Stimulated activated naive CD8-positive, alpha-beta T cell treated with anti-CD3 and anti-CD28 coated beads, Interleukin-15, amount 100 ng/mL, for 72 hours (primary cell): ENCODE measurements at regions not wholly inside any gene's neighbourhood (a gene's known extent, or its start where the extent isn't known, plus 50 kb on each side); places are given as distances from the start of the nearest gene placed in this dataset.
"Not testable (repeated sequence)": the region's sequence is repeated elsewhere in the genome, so short reads cannot be mapped to it uniquely, and the experiment has no call there.

Experiments used
- ATAC-seq: fragments of 150-1000 bp; cut with Tn5 transposase; 2 replicates; pipeline ENCODE4 v1.10.0; 2021; ENCODE audit warnings: mild to moderate bottlenecking, moderate library complexity
- DNase-seq, 2 donors: peaks; one replicate each; pipeline ENCODE4 v3.0.0; 2021 to 2022
- H3K27ac Mint-ChIP-seq, 2 donors: one replicate each; pipeline ENCODE4 v1.8.0; 2022; ENCODE audit warnings: mild to moderate bottlenecking in 2 of 2, mixed read lengths in 2 of 2, moderate library complexity in 2 of 2
- H3K27me3 Mint-ChIP-seq: one replicate; pipeline ENCODE4 v1.8.0; 2022; ENCODE audit warnings: mixed read lengths
- H3K4me1 Mint-ChIP-seq: one replicate; pipeline ENCODE4 v1.8.0; 2022; ENCODE audit warnings: mild to moderate bottlenecking, mixed read lengths
- H3K4me3 Mint-ChIP-seq, 2 donors: one replicate each; pipeline ENCODE4 v1.8.0; 2022; ENCODE audit warnings: mild to moderate bottlenecking in 2 of 2, mixed read lengths in 2 of 2, moderate library complexity in 1 of 2
- H3K9me3 Mint-ChIP-seq, 2 donors: one replicate each; pipeline ENCODE4 v1.8.0; 2022; ENCODE audit warnings: mixed read lengths in 2 of 2

DNA sequence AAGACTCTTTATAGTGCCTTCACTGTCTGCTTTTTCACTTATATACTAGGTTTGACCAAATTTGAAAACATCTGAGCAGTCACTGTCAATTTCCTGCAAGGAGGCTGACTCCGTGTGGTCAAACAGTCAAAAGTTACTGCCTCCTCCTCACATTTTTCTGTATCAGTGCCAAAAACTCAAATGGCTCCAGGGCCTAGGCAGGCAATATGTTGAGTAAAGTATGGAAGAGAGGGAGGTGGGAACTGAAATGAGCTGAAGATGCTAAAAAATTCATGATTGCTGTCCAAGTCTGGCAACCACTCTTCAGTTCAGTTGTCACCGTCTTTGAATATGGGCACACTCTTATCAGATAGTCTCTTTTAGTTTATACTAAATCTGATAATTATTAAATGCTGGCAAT lies 551.6 kb downstream of the CCSER2 start:
- Mint-ChIP-seq H3K27ac (no peak overlapping the region), H3K4me1 (no peaks in the 10 kb centered on the region), H3K27me3 (no peaks in the 10 kb centered on the region), H3K9me3 (no peaks in the 10 kb centered on the region), H3K4me3 (no peak overlapping the region)
- no peak for DNase-seq
- no peak for ATAC-seq

- not testable (repeated sequence) for H3K4me3 Mint-ChIP-seq, H3K4me1 Mint-ChIP-seq, H3K9me3 Mint-ChIP-seq, H3K27ac Mint-ChIP-seq, ATAC-seq, H3K27me3 Mint-ChIP-seq, DNase-seq
Observed at GRCh38 chr10:84881696-84882095, 553.3 kb downstream of the CCSER2 start.

DNA sequence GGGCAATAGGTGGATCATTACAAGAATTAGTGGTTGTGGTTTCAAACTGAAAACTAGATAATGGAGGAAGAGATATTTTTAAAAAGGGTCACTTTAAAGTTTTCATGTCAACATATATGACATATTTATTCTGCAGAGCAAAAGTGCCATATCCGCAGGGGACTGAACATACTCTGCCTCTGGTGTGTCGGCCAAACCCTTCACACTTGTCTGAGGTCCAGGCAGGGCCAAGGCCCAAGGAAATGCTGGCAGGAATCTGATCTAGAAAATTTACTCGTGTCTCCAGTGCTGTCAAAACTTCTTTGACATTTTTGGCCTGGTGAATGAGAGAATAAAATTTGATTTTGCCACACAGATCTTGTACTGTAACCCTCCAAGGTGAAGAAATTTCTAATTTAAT lies 562.3 kb downstream of the CCSER2 start:
- H3K27ac Mint-ChIP-seq = no peak overlapping the region
- H3K4me3 Mint-ChIP-seq = no peak overlapping the region
- no peak for DNase-seq
- H3K27me3 Mint-ChIP-seq = no peaks in the 10 kb centered on the region
- no peaks in the 10 kb centered on the region for H3K9me3 Mint-ChIP-seq
- no peaks in the 10 kb centered on the region for H3K4me1 Mint-ChIP-seq
- ATAC-seq = no peak

- H3K27ac Mint-ChIP-seq = no peak overlapping the region
Observed at GRCh38 chr10:84891631-84892030, 563.2 kb downstream of the CCSER2 start.

DNA sequence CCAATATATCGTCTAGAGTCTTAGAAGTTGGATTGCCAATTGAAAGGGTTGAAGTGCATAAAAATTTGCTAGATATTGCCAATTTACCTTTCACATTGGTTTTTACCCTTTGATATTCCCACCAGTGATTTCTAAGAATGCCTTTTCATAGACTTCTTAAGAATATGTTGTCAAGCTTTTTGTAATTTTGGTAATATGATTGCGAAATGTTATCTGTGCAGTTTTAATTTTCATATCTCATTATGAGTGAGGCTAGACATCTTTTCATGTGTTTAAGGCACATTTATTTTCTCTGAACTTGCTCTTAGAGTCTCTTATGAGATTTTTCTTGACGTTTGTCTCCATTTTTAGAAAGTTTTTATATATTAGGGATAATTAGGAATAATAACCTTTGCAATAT lies 567.2 kb downstream of the CCSER2 start:
- Mint-ChIP-seq H3K9me3 (no peaks in the 10 kb centered on the region), H3K4me3 (no peak overlapping the region), H3K27ac (no peak overlapping the region), H3K27me3 (no peaks in the 10 kb centered on the region), H3K4me1 (no peaks in the 10 kb centered on the region)
- ATAC-seq = no peak
- no peak for DNase-seq

More at GRCh38 chr10:84891631-84892030, 563.2 kb downstream of the CCSER2 start:
- H3K27me3 Mint-ChIP-seq = no peaks in the 10 kb centered on the region
- H3K4me1 Mint-ChIP-seq = no peaks in the 10 kb centered on the region
- no peak for DNase-seq
- no peak overlapping the region for H3K4me3 Mint-ChIP-seq
- no peaks in the 10 kb centered on the region for H3K9me3 Mint-ChIP-seq
- no peak for ATAC-seq

GRCh38 chr10:84896909-84897308 lies 568.5 kb downstream of the CCSER2 start:
- Mint-ChIP-seq H3K27ac (no peak overlapping the region), H3K27me3 (no peaks in the 10 kb centered on the region)
- ATAC-seq = no peak

DNA sequence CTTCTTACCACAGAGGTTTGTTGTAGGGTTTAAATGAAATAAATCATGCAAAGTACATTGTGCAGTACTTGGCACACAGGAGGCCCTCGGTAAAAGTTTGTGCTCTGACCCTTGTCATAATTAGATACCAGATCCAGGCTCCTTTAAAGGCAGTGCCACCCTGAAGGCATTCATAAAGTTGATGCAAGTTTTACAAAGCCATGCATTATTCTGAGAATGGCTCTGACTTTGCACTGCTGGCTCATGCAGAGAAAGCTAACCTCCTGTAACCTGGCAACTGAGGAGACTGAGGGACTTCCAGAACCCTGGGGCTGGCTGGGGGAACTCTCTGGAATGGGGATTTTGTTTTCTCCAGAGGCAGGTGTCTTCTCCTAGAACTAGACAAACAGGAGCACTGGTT lies 570.9 kb downstream of the CCSER2 start:
- no peak for ATAC-seq
- peaks cover 9% of the 10 kb centered on the region for H3K27me3 Mint-ChIP-seq

More at GRCh38 chr10:84896909-84897308, 568.5 kb downstream of the CCSER2 start:
- no peak for DNase-seq
- Mint-ChIP-seq H3K4me3 (no peak overlapping the region), H3K4me1 (no peaks in the 10 kb centered on the region), H3K9me3 (no peaks in the 10 kb centered on the region)

DNA sequence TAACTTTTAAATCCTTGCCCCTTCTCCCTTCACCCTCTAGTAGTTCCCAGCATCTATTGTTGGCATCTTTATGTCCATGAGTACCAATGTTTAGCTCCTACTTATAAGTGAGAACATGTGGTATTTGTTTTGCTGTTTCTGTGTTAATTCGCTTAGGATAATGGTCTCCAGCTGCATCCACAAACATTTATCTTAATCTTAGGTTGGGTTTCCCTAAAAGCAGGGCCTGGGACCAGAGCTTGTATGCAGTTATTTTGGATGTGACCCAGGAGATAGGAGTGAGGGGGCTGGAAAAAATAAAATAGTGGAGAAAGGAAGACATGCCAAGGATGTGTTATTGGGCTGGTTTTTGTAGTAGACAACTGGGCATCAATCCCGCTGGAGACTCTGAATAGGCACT lies 571.8 kb downstream of the CCSER2 start:
- no peak for DNase-seq
- H3K27me3 Mint-ChIP-seq = peaks cover 9% of the 10 kb centered on the region
- H3K9me3 Mint-ChIP-seq = no peaks in the 10 kb centered on the region
- no peak overlapping the region for H3K27ac Mint-ChIP-seq
- ATAC-seq = no peak
- no peaks in the 10 kb centered on the region for H3K4me1 Mint-ChIP-seq
- no peak overlapping the region for H3K4me3 Mint-ChIP-seq

More for the DNA sequence above, 570.9 kb downstream of the CCSER2 start:
- H3K4me1 Mint-ChIP-seq = no peaks in the 10 kb centered on the region
- no peaks in the 10 kb centered on the region for H3K9me3 Mint-ChIP-seq
- DNase-seq = no peak
- H3K4me3 Mint-ChIP-seq = no peak overlapping the region
- H3K27ac Mint-ChIP-seq = no peak overlapping the region

DNA sequence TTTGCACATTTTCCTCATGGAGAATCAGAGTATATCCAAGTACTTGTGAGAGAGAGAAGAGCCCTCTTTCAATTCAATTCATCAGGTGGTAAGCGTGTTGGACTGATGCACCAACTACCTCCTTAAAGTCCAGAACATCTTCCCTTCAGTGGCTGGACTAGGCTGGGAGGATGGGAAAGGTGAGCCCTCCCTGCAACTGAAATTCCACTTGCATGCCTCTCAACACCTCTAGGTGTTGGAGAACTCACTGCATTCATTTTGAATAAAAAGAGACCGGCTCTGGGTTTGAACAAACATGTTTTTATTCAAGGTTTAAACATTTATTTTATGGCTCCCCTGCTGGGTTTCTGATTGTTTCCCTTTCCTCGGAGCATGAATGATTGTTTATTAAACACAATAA lies 573.5 kb downstream of the CCSER2 start:
- Mint-ChIP-seq H3K4me1 (no peaks in the 10 kb centered on the region), H3K4me3 (no peak overlapping the region), H3K27me3 (peaks cover 9% of the 10 kb centered on the region), H3K9me3 (no peaks in the 10 kb centered on the region), H3K27ac (no peak overlapping the region)
- DNase-seq (no peak), ATAC-seq (no peak)

- H3K9me3 Mint-ChIP-seq = no peaks in the 10 kb centered on the region
- DNase-seq (no peak), ATAC-seq (no peak)
- no peak overlapping the region for H3K4me3 Mint-ChIP-seq
- peaks cover 9% of the 10 kb centered on the region for H3K27me3 Mint-ChIP-seq
- H3K4me1 Mint-ChIP-seq = no peaks in the 10 kb centered on the region
- H3K27ac Mint-ChIP-seq = no peak overlapping the region
Observed at GRCh38 chr10:84902553-84902952, 574.2 kb downstream of the CCSER2 start.

DNA sequence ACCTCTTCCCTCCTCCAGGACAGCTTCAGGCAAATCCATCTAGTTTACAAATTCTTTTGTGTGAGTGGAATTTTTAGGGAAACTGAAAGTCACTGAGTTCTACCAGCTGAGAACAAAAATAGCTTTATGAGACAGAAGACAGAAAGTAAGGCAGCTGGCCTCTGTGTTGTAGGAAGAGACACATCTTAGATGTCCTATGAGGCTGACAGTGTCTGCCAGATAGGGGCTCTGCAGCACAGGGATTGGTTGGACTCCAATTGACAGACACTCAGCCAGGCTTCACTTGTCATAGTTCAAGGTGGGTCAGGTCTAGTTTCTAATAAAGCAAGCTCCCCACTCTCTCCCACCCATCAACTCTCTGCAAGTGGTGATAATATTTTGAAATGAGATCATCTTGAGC lies 574.9 kb downstream of the CCSER2 start:
- peaks cover 9% of the 10 kb centered on the region for H3K27me3 Mint-ChIP-seq
- ATAC-seq (no peak), DNase-seq (no peak)
- H3K4me3 Mint-ChIP-seq = no peak overlapping the region
- no peaks in the 10 kb centered on the region for H3K9me3 Mint-ChIP-seq
- H3K4me1 Mint-ChIP-seq = no peaks in the 10 kb centered on the region
- no peak overlapping the region for H3K27ac Mint-ChIP-seq

DNA sequence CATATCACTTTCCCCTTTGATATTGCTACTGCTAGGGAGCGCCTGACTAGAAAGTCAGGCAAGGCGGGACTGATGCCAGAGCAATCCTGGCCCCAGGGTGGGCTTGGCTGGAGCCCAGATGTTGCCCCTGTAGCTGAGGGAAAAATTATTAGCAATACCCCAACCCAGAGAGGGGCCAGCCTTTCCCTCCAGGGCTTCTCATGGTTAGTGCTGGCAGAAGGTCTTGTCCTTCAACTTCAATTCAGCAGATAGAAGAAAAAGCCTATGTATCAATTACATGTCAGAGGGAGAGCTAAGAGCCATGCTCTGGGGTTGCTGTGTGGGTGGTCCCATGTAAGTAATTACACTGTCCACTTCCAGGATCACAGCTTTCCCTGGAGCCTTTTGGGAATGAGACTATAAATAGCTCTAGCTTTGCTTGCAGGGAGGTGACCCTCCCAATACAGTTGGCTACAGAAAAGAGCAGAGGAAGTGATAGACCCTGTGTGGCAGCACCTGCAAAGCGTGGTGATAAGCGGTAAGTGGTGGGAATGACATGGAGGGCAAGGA lies 579.1 kb downstream of the CCSER2 start:
- no peaks in the 10 kb centered on the region for H3K4me1 Mint-ChIP-seq
- DNase-seq (no peak), ATAC-seq (no peak)
- no peaks in the 10 kb centered on the region for H3K9me3 Mint-ChIP-seq
- peak overlapping the region in 1 of 2 donors; percentile 66 for H3K27ac Mint-ChIP-seq
- H3K4me3 Mint-ChIP-seq = no peak overlapping the region
- peaks cover 8% of the 10 kb centered on the region for H3K27me3 Mint-ChIP-seq

- Mint-ChIP-seq H3K27ac (no peak overlapping the region), H3K9me3 (no peaks in the 10 kb centered on the region), H3K27me3 (no peaks in the 10 kb centered on the region), H3K4me3 (no peak overlapping the region), H3K4me1 (no peaks in the 10 kb centered on the region)
- ATAC-seq = peak; percentile 26
- DNase-seq = no peak
Observed at GRCh38 chr10:84908491-84908890, 580.1 kb downstream of the CCSER2 start.

GRCh38 chr10:84921701-84922100 lies 593.3 kb downstream of the CCSER2 start:
- no peak for ATAC-seq
- no peak for DNase-seq
- H3K9me3 Mint-ChIP-seq = peaks cover 0 to 5% of the 10 kb centered on the region in 2 donors

GRCh38 chr10:84924131-84924530 lies 595.7 kb downstream of the CCSER2 start:
- DNase-seq (no peak), ATAC-seq (no peak)
- no peaks in the 10 kb centered on the region for H3K4me1 Mint-ChIP-seq
- no peak overlapping the region for H3K4me3 Mint-ChIP-seq
- no peaks in the 10 kb centered on the region for H3K9me3 Mint-ChIP-seq
- no peak overlapping the region for H3K27ac Mint-ChIP-seq
- no peaks in the 10 kb centered on the region for H3K27me3 Mint-ChIP-seq

More at GRCh38 chr10:84921701-84922100, 593.3 kb downstream of the CCSER2 start:
- no peak overlapping the region for H3K27ac Mint-ChIP-seq
- H3K4me1 Mint-ChIP-seq = no peaks in the 10 kb centered on the region
- no peak overlapping the region for H3K4me3 Mint-ChIP-seq
- no peaks in the 10 kb centered on the region for H3K27me3 Mint-ChIP-seq

DNA sequence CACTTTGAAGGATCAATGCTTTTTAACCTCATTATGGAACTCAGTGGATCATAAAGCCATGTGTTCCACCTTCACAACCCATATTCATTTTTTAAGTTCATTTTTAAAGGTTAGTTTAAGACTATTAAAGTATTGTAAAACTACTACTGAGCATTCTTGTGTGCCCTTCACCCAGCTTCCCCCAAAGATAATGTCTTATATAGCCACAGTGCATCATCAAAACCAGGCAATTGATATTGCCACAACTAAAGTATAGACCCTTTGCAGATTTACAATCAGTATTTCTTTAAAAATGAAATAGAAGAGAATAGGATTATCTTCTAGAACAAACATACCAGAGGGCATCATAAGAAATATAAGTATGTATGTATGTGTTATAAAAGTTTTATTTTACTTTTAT lies 597.1 kb downstream of the CCSER2 start:
- Mint-ChIP-seq H3K9me3 (no peaks in the 10 kb centered on the region), H3K4me1 (no peaks in the 10 kb centered on the region), H3K27ac (no peak overlapping the region), H3K27me3 (no peaks in the 10 kb centered on the region), H3K4me3 (no peak overlapping the region)
- no peak for DNase-seq
- ATAC-seq = no peak

DNA sequence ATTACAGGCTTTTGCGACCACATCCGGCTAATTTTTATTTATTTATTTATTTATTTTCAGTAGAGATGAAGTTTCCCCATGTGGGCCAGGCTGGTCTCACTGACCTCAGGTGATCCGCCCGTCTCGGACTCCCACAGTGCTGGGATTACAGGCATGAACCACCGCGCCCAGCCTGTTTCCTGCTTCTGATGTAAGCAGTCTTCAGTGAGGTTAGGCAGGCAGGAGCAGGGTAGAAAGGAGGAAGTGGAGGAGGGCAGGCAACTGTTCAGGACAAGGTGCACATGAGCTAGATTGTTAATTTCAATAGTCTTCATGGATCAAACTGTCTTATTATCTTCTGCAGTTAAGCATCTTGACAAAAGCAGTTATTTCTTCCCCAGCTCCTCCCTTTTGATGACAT lies 605.0 kb downstream of the CCSER2 start:
- Mint-ChIP-seq H3K27me3 (no peaks in the 10 kb centered on the region), H3K4me3 (no peak overlapping the region), H3K27ac (no peak overlapping the region), H3K4me1 (no peaks in the 10 kb centered on the region), H3K9me3 (no peaks in the 10 kb centered on the region)
- ATAC-seq = no peak
- no peak for DNase-seq
